Left kidney (tissue), 1 donor: ENCODE measurements at regions not wholly inside any gene's neighbourhood (a gene's known extent, or its start where the extent isn't known, plus 50 kb on each side); places are given as distances from the start of the nearest gene placed in this dataset.
A peak's percentile ranks its signal among the peaks of the same experiment; 100 is the strongest.

Experiments used
- DNase-seq: peaks from one replicate; pipeline ENCODE4 v3.0.0-alpha.2; 2013

- DNase-seq: no peak
Observed at GRCh38 chr2:150617351-150617978, 130.0 kb upstream of the RND3 start.

- no peak for DNase-seq
Observed at GRCh38 chr2:150612957-150613710, 125.7 kb upstream of the RND3 start.

GRCh38 chr2:150610670-150611279, 123.3 kb upstream of the RND3 start:
- no peak for DNase-seq

DNA sequence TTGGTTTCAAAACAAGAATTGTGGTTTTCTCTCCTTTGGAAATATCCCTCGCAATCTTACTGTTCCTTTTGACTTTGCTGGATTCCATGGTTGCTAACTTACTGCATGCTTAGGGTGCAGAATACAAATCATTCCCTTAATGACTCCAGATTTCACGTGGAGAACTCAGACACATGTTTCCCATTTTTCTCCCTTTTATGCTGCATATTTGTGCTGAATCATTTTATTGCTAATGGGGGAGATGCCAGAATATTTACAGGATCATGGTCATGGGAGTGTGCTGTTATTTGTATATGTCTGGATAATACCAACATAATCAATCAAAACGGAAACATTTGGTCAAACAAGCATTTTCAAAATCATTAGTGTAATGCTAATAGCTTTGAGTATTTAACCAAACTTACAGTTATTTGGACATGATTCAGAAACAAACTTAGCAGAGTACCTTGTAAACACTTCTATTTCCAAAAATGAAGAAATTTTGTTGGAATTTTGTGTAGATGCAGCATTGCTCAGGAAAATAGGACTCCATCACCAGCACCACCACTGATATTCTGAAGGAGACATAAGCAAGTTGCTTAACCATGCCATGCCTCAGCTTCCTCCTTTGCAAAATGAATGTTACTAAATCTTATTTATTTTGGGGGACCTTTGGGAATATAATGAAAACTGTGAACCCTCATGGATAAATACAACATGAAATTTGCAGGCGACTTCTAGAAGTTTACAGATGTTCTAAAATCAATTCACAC, 122.5 kb upstream of the RND3 start:
- no peak for DNase-seq

- no peak for DNase-seq
Observed at GRCh38 chr2:150608341-150608740, 120.9 kb upstream of the RND3 start.

DNA sequence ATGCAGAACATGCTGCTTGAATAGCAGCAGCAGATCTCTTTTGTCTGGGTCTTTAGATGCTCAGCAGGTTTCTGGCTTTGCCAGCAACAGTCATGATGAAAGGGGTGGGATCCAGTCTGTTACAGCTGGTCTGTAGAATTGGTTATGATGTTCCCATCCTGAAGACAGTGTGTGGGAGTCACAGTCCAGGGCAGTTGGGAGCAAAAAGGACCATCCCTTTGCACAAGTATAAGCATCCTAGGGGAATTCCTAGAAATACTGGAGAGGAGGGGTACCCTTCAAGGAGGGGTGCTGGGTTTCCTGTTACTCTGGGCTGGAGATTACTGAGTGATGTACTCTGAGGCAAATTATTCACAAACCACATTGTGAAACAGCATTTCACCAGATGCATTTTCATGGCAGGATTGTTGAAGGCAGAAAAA, 119.9 kb upstream of the RND3 start:
- DNase-seq: no peak

- no peak for DNase-seq
Observed at GRCh38 chr2:150606380-150607060, 119.1 kb upstream of the RND3 start.

DNA sequence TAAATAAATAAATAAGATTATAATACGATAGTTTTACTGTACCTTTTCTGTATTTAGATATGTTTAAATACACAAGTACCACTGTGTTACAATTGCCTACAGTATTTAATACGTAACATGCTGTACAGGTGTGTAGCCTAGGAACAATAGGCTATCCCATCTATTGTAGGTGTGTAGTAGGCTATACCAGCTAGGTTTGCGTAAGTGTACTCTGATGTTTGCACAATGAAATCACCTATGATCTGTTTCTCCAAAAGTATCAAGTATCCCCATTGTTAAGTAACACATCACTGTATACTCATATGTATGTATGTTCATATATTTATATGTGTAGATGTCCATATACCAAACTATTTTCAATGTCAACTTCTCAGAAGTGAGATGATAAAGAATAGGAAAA, 118.2 kb upstream of the RND3 start:
- no peak for DNase-seq

DNA sequence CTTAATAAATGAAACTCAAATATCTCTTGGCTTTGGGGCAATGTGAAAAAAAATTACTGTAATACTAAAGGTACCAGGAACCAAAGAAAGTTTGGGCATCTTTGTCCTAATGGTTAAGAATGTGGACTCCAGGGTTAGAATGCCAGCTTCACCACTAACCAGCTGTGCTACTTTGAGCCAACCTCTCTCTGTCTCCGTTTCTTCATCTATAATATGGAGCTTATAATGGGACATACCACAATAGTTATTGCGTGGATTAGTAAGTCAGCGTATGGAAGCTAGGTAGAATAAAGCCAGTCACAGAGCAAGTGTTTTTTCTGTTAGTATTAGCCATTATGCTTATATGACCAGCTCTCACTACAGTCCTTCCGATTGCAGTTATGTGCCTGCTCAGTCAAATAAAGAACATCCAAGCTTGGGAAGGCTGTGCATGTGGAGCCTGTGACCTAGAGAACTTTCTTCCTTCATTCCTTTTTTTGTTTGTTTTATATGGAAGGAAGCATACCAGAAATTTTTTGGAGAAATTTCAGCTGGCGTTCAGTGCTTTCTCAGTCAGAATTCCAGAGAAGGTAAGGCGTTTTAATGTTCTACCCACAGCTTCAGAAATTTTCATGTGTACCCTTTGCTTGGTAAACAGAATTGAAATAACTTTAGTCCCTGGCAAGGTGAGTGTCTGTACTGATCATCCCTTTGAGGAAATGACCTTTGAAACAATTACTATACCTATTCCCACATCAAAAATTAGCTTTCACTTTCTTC, 114.0 kb upstream of the RND3 start:
- no peak for DNase-seq

DNA sequence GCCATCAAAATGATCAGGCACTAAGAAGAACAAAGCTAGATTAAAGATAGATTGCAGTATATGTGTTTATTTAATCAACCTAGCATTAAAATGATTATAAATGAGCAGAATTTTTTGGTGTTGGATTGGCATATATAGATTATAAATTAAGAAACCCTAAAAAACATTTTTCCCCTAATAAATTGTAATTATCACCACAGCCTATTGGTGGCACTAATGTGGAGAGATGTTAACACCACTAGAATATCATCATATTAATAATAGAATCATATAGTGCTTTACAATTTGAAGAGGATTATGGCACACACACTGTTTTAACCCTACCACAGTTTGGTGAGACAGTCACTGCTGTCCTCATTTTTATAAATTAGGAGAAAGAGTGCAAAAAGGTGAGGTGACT, 112.4 kb upstream of the RND3 start:
- DNase-seq: no peak

DNA sequence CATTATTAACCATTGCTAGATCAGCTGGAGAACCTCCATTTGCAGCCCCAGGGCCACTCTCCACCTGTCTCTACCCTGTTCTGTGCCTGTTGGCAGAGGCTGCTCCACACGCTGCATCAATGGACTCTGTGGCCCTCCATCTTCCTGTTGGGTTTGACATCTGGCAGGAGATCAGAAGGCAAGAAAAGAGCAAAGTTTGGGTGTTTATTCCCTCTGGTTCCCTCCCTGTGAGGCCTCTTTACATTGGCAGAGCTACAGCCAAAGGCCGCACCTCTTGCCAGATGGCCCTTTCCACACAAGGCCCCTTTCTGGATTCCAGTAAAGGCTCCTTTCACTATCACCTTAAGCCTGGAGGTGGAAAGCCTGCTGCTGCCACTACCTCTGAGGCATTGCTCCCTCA, 110.9 kb upstream of the RND3 start:
- no peak for DNase-seq

DNA sequence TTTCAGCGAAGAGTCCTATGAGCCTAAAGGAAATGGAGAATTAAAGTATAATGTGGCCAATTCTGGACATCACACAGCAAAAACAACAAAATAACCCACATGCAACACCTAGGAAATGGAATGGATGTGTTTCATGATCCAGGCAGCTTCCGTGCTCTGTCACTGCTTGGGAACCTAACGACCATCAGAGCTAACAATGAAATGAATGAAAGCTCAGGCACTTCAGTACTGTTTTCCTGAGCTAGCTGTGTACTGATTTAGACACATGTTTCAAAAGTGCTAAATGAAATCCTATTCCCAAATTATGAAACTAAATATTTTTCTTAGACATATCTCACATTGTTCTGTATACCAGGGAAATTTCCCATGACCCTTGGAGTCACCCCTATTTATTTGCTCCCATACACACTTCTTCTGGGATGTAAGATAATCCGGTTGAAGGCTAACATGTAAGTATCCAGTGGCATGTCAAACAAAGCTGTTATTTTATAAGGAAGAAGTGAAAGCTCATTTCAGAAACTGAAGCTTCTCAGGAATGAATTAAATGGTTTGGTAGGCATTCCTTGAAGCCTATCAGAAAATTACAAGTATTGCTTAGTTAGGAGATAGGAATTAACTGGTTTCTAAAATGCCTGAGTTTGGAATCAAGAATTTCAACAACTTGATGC, 108.5 kb upstream of the RND3 start:
- no peak for DNase-seq

DNA sequence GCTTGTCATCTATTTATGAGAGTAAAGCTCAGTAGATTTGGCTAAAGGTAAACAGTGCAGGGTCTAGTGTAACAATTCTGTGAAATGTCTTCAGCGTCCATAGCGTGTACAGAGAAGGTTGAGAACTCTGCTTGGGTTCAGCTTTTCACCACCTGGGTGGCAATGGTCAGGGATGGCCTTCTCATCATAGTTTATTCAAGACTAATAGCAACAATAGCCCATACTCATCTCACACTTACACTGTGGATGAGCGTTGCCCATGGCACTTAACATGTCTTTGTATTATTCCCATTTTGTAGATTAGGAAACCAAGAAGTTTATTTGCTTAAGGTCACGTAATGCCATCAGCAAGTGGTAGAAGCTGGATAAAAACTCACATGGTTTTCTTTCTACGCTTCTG, 106.8 kb upstream of the RND3 start:
- DNase-seq: no peak

- DNase-seq: no peak
Observed at GRCh38 chr2:150591496-150592285, 104.2 kb upstream of the RND3 start.

- no peak for DNase-seq
Observed at GRCh38 chr2:150589681-150590080, 102.2 kb upstream of the RND3 start.

- no peak for DNase-seq
Observed at GRCh38 chr2:150588506-150588870, 101.0 kb upstream of the RND3 start.

- DNase-seq: peak; percentile 13
Observed at GRCh38 chr2:150587547-150588505, 100.4 kb upstream of the RND3 start.

GRCh38 chr2:150586858-150587257, 99.4 kb upstream of the RND3 start:
- no peak for DNase-seq
